Activated CD8-positive, alpha-beta memory T cell treated with anti-CD3 and anti-CD28 coated beads for 36 hours (primary cell): ENCODE measurements at regions not wholly inside any gene's neighbourhood (a gene's known extent, or its start where the extent isn't known, plus 50 kb on each side); places are given as distances from the start of the nearest gene placed in this dataset.

Experiments used
- CTCF ChIA-PET: fragments of 350-600 bp; sonication (Branson Sonifier 250); formaldehyde crosslinking; loops from one replicate; lab custom pipeline; 2021; ENCODE audit warnings: antibody characterized with exemption; lab: Charles Lee
- POLR2A ChIA-PET: fragments of 350-600 bp; sonication (Branson Sonifier 250); formaldehyde crosslinking; loops from one replicate; lab custom pipeline; 2021; ENCODE audit warnings: antibody characterized with exemption; lab: Charles Lee

DNA sequence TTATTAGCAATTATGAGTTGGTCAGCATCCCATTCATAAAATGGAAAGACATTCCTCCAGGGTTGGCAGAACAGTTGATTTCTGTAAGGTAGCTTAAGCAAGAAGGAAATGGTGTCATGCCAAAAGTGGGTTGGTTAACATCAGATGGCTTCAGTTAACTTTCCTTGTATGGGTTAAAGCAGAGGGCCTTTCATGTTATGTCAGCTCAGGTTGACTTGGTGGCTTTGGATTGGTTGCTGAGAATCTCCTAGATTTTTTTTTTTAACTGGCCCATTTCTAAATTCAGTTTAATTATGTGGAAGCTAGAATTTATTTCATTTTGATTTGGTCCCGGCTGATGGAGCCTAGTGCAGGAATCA is 87.8 kb downstream of the BBS10 start:
- POLR2A ChIA-PET: no interaction called here
- CTCF ChIA-PET: no interaction called here

DNA sequence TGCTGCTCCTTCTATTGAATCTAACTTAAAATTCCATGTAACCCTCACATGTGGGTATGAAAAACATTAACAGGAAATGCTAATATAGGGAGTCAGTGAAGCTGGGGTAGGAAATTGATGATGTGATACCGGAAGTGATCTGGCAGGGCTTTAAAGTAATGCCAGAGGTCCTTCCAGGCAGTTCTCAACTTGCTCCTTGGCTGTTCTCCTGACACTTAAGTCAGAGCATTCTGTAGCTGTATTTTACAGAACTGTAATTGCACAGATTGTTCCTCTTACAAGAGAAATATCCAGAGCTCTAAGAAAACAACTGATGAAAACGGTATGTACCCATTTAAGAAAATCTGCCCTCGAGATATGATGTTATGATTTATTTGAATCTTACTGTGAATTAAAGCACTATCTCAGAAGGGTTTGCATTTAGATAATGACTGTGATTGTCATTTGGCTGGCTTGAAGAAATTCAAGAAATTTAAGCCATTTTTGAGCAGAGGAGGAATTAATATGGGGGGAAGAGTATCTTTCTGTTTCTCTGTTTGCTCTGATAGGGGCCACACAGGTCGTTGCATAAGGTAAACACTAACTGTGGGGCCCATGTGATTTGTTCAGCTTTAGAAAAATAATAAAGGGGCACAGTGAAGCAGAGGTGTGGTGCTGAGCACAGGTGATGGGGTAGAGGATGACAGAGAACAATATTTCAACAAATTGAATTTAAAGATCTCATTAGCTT is 88.4 kb downstream of the BBS10 start:
- POLR2A ChIA-PET: no interaction called here
- CTCF ChIA-PET: no interaction called here

DNA sequence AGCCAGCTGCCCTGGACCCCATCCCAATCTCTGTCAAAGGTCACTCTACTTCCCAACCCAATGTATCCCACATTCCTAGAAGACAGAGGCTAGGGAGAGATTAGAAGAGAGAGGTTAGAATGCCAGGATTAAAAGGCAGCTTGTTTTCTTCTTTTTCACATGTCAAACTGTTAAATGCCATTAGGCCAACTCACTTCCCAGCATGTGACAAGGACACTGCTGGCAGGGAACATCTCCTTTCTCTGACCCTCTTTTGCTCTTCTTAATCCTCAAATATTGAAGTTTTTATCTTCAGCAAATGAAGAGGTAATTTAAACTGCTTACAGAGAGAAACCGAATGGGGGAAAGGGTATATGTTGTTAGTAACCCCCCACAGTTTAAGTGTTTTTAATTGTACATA is 89.1 kb downstream of the BBS10 start:
- CTCF ChIA-PET: no interaction called here

GRCh38 chr12:76256904-76257303 is 91.3 kb downstream of the BBS10 start:
- ChIA-PET CTCF (no interaction called here), POLR2A (no interaction called here)

More for the DNA sequence above, 89.1 kb downstream of the BBS10 start:
- POLR2A ChIA-PET: no interaction called here

- ChIA-PET POLR2A (no interaction called here), CTCF (no interaction called here)
Observed at GRCh38 chr12:76256321-76256720, 91.9 kb downstream of the BBS10 start.

DNA sequence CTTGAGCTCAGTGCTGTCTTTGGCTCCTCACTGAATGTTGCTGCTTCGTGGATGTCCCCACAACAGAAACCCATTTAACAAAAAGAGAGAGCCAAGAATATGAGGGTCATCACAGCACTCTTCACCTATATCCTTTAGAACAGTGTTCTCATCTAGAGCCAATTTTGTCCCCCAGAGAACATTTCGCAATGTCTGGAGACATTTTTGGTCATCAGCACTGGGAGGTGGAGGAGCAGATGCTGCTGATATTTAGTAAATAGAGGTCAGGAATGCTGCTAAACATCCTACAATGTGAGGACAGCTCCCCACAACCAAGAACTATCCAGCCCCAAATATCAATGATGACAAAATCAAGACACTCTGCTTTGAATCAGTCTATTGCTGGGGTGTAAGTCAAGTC is 92.5 kb downstream of the BBS10 start:
- POLR2A ChIA-PET: no interaction called here
- CTCF ChIA-PET: no interaction called here

- ChIA-PET POLR2A (no interaction called here), CTCF (no interaction called here)
Observed at GRCh38 chr12:76255281-76255680, 92.9 kb downstream of the BBS10 start.

GRCh38 chr12:76252031-76252430 is 96.2 kb downstream of the BBS10 start:
- CTCF ChIA-PET: no interaction called here
- POLR2A ChIA-PET: no interaction called here

GRCh38 chr12:76250256-76250655 is 98.0 kb downstream of the BBS10 start:
- CTCF ChIA-PET: no interaction called here
- POLR2A ChIA-PET: no interaction called here

GRCh38 chr12:76249501-76249900 is 98.7 kb downstream of the BBS10 start:
- ChIA-PET POLR2A (no interaction called here), CTCF (interaction anchor here (0.7 kb wide), 1 partner anchor 438 kb away, joined by 3 read pairs; no protein-coding TSS in a partner anchor)

DNA sequence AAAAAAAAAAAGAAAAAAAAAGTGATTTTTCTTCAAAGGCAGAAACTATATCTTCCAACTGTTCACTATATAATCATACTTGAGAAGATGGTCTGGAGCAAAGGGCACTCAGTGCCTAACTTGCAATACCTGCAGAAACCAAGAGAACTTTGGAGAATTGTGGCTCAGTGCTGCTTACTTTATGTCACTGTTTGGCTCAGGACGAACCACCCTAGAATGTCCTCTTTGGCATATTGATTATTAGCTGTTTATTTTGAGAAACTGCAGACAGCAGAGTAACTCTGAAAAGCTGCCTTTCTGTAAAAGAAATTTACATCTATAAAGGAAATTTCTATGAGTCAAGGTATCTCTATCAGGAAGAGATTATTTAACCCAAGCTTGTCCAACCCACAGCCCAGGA is 100.2 kb downstream of the BBS10 start:
- CTCF ChIA-PET: no interaction called here
- POLR2A ChIA-PET: no interaction called here

- CTCF ChIA-PET: no interaction called here
- POLR2A ChIA-PET: no interaction called here
Observed at GRCh38 chr12:76247026-76247646, 101.1 kb downstream of the BBS10 start.

DNA sequence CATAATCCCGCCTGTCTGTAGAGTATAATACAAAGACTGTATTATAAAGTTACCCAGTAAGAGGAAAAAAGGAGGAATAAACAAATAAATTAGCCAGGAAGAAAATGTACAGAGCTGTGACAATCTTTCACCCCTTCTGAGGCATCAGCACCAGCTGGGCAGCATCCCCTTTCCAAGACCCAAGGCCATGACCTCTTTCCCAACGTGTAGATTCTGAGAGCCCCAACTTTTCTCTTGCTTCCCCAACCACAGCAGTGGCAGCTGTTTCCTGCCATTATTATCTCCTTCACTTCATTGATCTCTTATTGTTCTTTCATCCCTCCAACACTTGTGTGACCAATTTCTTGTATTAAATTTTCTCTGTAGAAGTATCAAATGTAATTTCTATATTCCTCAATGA is 101.6 kb downstream of the BBS10 start:
- ChIA-PET CTCF (no interaction called here), POLR2A (no interaction called here)

- POLR2A ChIA-PET: no interaction called here
- CTCF ChIA-PET: no interaction called here
Observed at GRCh38 chr12:76244300-76244699, 103.9 kb downstream of the BBS10 start.

DNA sequence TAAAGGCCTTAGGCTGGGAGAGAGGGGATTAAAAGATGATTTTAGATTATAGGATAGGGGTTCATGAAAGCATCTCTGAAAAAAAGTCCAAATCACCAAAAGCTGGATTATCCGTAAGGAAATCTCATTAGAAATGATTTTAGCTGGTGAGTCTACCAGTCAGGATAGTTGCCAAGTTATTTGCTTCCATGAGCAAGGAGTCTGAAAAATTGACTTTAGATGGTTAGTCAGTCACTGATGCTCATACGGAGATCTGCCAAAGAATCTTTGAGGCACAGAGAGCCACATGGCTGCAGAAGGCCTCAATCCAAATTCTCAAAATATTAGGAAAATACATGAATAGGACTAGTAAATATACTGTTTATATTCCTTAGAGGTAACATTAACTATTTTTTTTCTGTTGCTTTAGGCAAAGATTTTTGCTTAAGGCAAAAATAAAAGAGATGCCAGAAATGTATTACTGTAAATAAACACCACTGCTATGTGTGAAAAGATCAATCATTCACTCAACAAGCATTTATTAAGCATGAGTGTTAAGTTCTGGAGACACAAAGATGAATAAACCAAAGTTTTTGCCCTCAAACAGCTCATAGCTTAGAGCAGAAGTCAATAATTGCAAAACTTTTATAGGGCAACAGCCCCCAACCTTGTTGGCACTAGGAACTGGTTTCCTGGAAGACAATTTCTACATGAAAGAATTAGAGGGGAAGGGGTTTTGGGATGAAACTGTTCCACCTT is 105.2 kb downstream of the BBS10 start:
- CTCF ChIA-PET: no interaction called here

DNA sequence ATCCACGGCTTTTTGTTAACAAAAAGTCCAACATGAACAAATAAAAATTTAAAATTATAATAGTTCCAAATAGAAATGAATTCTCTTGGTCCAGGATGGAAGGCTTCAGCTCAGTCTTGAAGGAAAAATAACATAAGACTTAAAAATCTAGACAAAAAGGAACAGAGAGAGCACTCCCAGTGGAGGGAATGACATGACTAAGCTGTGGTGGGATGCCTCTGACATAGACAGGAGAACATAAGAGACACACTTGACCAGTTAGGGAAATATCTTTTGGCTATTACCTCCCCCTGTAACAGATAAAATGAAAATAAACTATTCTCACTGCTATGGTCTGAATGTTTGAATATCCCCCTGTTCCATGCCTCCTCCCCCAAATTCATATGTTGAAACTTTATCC is 106.8 kb downstream of the BBS10 start:
- ChIA-PET POLR2A (no interaction called here), CTCF (interaction anchor here (0.6 kb wide), 1 partner anchor 30 kb away, joined by 3 read pairs; no protein-coding TSS in a partner anchor)

More for the DNA sequence above, 105.2 kb downstream of the BBS10 start:
- POLR2A ChIA-PET: no interaction called here

DNA sequence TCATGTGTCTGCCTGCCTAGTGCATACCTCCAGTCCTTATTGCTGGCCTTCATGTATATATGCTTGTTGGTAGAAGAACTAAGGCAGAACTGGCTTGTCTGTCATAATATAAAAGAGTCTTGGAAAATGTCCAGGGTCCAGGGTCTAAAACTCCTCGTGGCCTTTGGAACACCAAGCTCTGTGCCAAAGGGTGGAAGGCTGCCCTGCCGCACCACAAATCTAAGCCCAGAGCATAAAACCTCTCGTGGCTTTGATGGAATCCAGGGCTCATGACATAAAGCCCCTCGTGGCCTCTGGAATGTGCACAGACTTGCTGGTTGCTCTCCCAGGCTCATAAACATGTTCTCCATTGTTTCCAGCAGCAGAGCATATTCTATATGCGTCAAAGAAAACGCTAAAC is 107.9 kb downstream of the BBS10 start:
- POLR2A ChIA-PET: no interaction called here
- CTCF ChIA-PET: interaction anchor here (0.6 kb wide), 1 partner anchor 1345 kb away, joined by 3 read pairs; no protein-coding TSS in a partner anchor

DNA sequence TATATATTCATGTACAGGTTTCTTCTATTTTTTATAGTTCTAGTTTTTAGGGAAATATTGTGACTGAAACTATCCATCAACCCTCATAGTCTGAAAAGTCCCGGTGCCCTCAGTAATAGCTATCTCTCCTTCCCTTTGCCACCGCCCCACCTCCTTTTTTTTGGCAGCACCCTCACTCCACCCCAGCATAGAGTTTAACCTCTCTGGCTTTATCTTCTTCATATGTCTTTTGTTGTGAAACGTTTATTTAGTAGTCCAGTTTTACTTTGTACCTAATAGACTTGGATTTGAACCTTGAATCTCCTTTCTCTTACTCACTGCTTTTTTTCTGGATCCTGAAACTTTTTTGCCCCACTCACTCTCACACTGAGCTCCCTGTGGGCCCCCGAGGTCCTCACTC is 109.5 kb downstream of the BBS10 start:
- CTCF ChIA-PET: no interaction called here
- POLR2A ChIA-PET: no interaction called here

GRCh38 chr12:76237086-76237701 is 111.0 kb downstream of the BBS10 start:
- ChIA-PET POLR2A (no interaction called here), CTCF (no interaction called here)

DNA sequence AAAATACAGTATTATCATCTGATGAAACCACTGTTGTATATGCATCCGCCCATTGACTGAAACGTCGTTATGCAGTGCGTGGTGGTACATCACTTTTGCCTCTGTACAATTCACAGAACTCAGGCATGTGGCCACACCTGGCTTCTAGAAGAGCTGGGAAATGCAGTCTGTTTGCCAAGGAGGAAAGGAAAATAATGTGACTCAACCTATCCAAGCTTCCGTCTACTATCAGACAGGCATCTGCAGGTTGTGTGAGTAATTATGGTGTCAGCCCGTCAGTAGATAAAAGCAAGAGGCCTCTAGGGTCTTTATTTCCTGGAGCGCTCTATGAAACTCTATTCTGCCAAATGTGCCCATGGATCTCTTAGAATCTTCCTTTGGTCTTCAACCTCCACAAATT is 111.6 kb downstream of the BBS10 start:
- ChIA-PET CTCF (no interaction called here), POLR2A (no interaction called here)
